NB4 (cell line): ENCODE measurements at regions not wholly inside any gene's neighbourhood (a gene's known extent, or its start where the extent isn't known, plus 50 kb on each side); places are given as distances from the start of the nearest gene placed in this dataset.

ENCODE experiments used
- POLR2A ChIP-seq: IDR thresholded peaks from 2 replicates; pipeline ENCODE4 v1.6.1; 2011; ENCODE audit warnings: mild to moderate bottlenecking; ENCODE audit not compliant: insufficient read length; ENCODE audit errors: extremely low read depth
- TF ChIP-seq, protein P1 (sequence below): IDR thresholded peaks from one replicate; pipeline ENCODE4 v1.5.1; 2012; ENCODE audit warnings: low read depth, low read length
- TF ChIP-seq, protein P2 (sequence below): IDR thresholded peaks from 2 replicates; pipeline ENCODE4 v1.6.1; 2011; ENCODE audit warnings: low read depth, low read length

DNA sequence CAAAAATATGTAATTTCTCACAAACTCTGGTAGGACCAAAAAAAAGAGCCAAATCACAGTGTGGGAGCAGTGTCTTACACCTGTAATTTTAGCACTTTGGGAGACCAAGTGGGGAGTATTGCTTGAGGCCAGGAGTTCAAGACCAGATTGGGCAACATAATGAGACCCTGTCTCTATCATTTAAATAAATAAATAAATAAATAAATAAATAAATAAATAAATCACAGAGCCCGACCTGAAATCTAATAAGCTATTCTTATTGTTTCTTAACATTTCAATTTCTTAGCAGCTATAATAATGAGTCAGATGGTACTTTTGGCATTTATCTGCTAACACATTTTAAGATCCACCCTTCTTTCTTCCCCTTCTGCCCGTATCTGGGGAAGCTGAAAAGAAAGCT is 1229.6 kb downstream of the SUCLG1 start:
- TF ChIP-seq, protein P1, sequence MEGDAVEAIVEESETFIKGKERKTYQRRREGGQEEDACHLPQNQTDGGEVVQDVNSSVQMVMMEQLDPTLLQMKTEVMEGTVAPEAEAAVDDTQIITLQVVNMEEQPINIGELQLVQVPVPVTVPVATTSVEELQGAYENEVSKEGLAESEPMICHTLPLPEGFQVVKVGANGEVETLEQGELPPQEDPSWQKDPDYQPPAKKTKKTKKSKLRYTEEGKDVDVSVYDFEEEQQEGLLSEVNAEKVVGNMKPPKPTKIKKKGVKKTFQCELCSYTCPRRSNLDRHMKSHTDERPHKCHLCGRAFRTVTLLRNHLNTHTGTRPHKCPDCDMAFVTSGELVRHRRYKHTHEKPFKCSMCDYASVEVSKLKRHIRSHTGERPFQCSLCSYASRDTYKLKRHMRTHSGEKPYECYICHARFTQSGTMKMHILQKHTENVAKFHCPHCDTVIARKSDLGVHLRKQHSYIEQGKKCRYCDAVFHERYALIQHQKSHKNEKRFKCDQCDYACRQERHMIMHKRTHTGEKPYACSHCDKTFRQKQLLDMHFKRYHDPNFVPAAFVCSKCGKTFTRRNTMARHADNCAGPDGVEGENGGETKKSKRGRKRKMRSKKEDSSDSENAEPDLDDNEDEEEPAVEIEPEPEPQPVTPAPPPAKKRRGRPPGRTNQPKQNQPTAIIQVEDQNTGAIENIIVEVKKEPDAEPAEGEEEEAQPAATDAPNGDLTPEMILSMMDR = no peak
- no peak for TF ChIP-seq POLR2A
- TF ChIP-seq, protein P2, sequence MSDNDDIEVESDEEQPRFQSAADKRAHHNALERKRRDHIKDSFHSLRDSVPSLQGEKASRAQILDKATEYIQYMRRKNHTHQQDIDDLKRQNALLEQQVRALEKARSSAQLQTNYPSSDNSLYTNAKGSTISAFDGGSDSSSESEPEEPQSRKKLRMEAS = no peak
